ENCODE measurements at regions not wholly inside any gene's neighbourhood (a gene's known extent, or its start where the extent isn't known, plus 50 kb on each side); places are given as distances from the start of the nearest gene placed in this dataset.
"Not testable (repeated sequence)": the region's sequence is repeated elsewhere in the genome, so short reads cannot be mapped to it uniquely, and the experiment has no call there.

DNA sequence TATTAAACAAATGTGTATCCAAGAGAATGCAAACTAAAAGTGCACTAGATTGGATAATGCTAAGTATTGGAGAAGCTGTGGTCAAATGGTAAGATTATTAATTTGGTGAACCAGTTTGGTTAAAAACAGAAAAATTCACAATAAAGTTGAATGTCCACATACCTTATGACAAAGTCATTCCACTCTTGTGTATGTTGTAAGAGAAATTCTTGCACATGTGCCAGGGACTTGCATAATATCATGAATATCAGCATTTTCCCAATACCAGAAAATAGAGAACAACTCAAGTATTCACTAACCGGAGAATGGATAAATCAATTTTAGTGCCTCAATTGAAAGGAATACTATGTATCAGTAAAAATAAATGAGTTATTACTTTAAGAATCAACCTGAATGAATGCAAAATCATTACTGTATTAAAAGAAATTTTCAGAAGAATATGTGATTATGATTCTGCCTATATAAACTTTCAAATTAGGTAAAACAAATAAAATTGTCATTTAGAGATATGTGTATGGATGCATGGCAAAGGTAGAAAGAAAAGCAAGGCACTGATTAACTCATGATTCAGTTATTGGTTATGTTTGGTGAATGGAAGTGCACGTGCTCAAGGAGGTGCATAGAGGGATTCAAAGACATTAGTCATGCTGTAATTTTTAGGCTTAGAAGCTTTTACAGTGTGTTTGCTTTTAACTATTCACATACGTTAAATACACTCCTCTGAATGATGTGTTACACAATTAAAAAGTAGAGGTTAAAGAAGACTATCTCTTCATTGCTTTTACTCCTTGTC lies 217.4 kb upstream of the KCNK2 start:
- no peak for DNase-seq

DNA sequence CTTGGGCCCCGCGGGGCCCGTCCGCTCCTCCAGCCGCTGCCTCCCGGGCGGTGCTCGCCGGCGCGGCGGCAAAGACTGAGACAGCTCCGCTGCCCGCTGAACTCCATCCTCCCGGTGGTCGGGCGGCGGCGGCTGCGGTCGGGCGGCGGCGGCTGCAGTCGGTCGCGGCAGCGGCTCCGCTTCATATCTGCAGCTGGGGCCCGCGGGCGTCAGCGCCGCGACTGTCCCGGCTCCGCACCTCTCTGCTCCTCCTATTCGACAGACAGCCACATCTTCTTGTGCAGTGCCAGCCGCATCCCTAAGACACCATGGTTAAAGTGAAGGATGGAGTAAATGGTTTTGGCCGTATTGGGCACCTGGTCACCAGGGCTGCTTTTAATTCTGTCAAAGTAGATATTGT lies 212.1 kb upstream of the KCNK2 start:
- DNase-seq, result not testable (repeated sequence)

DNA sequence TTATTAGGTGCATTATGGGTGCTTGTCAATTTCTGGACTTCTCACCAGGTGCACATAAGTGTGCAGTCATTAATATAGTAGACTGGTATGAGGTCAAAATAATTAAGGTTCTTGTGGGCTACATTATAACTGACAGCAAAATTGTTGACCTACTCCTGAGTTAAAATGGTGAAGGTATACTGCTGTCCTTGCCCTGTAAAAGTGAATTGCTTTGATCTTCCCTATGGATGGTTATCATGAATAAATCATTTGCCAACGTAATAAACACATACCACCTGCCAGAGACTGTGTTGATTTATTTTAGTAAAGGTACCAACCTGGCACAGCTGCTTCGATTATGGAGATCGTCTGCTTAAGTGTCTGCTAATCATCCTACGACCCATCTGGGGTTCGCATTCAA lies 201.6 kb upstream of the KCNK2 start:
- no peak for DNase-seq

DNA sequence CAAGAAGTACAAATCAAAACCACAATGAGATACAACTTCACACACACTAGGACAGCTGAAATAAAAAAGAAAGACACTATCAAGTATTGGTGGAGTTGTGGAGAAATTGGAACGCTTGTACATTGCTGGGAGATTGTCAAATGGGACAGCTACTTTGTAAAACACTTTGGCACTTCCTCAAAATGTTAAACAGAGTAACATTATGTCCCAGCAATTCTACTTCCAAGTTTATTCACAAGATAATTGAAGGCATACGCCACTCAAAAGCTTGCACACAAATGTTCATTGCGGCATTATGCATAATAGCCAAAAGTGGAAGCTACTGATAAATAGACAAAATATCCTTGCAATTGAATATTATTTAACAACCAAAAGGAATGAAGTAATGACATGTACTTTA lies 199.9 kb upstream of the KCNK2 start:
- no peak for DNase-seq

DNA sequence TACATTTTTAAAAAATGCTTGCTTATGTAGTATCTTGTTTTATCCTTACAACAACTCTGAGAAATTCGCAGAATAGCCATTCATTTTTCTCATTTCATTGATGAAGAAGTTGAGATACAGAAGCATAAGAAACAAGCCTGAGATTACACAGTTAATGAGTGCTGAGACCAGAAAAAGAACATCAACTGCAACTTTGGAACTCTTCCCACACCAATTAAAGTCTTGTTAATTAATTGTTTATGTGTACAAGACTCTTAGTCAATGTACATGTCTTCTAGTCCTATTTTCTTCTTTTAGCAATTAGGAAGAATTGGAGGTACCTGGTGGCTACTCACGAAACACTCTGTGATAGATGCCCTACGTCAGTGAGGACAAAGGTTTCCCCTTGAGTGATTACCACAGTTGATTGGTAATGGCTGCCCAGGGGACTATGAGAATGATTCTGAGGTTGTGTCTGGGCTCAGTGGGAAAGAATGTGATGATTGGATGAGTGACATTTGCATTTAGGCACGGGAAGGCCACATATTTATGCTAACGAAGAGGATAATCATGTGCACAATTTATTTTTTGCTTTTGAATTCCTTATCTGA lies 187.4 kb upstream of the KCNK2 start:
- DNase-seq, result no peak

DNA sequence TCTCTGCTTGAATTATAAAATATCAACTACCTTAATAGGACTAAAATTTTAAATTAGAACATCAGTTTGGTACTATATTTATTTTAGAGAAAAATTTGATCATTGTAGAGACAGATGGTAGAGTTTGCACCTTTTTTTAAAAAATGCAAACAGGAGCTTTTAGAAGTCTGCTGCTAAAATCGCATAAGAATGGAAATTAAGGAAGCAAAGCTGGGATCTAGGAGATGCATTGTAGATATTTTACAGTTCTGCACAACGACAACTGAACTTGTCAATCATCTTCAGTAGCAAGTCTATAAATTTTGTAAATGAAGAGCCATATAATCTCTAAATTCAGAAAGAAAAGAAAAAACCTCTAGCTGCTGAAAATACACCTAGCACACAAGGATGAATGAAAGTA lies 185.6 kb upstream of the KCNK2 start:
- no peak for DNase-seq

DNA sequence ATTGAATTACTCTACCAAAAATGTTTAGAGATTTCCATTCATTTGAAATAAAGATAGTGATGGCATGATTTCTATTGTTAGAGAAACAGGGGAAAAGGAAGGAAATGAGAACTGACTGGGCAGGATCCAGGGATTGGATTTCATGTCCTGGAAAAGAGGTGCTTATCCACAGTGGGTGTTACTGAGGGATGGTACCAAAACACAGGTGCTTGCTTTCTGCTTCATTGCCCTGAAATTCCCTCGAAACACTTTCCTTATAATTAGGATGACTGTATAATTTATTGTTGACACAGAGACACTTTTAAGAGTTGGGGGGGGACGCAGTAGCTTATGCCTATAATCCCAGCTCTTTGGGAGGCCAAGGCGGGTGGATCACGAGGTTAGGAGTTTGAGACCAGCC lies 185.0 kb upstream of the KCNK2 start:
- no peak for DNase-seq

DNA sequence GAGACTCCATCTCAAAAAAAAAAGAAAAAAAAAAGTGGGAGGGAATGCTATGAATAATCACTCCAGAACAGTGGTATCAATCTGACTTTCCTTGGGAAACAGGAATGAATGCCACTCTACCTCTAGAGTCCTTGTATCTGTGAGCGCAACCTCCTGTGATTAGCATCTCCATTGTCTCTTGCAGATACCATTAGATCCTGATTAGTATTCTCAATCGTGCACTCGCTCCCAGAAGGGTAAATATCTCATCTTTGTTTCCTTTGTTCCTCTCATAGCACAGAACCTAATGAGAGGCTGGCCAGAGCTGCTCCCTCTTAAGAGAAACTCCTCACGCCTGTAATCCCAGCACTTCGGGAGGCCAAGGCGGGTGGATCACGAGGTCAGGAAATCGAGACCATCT lies 184.4 kb upstream of the KCNK2 start:
- no peak for DNase-seq

DNA sequence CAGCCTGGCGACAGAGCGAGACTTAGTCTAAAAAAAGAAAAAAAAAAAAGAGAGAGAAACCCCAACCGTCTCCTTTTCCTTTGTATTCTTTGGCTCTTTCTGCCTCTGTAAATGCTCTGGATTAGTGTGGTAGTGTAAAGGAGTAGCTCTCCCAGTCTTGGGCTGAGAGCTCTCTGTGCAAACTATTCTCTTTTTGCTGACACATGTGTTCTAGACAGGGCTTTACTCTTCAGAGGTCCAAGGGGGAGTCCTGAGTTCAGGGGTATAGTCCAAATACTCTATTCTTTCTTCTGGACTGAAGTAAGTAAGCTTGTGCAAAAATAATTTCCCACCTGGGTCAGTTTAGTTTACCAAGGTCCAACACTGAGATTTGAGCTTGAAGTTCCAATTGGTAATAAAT lies 183.8 kb upstream of the KCNK2 start:
- DNase-seq, result no peak

DNA sequence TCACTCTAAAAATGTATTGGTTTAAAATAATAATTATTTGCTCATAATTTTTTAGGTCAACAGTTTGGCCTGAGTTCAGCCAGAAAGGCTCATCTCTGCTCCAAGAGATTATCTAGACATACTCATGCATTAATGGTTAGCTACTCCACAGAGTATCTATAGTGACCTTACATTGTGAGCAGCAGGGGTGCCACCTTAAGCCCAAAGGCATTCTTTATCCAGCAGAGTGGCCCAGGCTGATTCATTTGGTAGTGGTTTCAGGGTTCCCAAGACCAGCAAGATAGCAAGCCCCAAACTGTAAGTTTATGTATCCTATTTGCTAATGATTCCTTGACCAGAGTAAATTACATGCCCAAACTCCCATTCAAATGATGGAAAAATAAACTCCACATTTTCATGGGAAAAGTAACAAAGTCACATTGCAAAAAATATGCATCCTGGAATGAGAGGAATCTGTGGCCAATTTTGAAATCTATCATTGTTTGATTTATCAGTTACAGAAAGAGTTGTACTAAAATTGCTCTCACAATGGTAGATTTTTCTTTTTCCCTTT lies 182.6 kb upstream of the KCNK2 start:
- no peak for DNase-seq

DNA sequence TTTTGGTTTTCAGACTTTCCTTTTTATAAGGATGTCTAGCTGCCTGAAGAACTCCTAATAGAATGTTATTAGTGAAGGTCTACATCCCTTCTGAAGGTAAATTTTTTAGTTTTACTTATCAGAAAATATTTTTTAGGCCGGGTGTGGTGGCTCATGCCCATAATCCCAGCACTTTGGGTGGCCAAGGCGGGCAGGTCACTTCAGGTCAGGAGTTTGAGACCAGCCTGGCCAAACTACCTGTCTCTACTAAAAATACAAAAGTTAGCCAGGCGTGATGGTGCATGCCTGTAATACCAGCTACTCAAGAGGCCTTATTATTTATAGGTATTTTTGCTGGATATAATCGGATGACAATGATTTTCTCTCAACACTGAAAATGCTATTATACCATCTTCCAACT lies 181.9 kb upstream of the KCNK2 start:
- no peak for DNase-seq

DNA sequence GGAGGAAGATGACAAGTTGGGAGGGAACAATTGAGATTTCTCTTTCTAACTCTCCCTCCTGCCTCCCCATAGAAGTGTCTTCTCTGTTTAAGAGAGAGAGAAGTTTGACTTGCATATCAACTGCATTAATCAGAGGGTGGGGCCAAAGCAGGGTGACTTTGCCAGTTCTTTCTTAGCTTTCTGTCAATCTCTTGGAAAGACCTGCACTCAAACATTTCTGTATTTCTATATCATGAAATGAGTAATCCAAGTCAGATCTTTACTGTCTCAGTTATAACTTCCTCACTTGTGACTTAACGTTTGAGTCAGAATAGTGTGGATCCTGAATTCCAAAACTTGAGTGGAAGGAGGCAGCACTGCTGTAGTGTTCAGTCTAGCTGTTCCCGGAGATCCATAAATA lies 180.8 kb upstream of the KCNK2 start:
- no peak for DNase-seq

DNA sequence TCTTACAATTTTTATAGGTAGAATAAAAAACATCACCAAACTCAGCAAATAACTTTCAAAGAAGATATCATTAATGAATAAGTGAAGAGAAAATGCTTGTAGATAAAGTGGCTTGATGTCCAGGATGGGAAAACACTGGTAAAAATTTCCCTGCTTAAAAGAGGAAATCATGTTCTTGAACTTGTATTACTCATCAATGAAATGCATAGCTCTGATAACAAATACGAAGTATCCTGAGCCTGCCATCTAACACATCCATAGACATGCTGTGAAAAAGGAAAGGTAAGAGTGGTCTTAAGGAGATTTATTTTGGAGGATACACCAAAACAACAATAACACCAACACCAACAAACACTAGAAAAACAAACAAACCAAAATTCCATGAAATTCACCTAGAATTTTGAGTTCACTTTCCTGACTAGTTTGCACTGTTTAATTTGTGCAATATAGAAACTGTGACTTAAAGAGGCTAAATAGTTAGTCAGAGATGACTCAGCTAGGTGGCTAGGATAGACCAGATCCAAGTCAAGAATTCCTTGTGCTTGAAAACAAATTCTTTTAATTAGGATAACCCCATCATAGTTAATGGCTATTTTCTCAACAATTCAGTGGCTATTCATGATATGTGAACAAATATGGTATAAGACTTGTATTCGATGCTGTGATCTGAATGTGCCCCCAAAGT lies 179.8 kb upstream of the KCNK2 start:
- DNase-seq, result no peak

DNA sequence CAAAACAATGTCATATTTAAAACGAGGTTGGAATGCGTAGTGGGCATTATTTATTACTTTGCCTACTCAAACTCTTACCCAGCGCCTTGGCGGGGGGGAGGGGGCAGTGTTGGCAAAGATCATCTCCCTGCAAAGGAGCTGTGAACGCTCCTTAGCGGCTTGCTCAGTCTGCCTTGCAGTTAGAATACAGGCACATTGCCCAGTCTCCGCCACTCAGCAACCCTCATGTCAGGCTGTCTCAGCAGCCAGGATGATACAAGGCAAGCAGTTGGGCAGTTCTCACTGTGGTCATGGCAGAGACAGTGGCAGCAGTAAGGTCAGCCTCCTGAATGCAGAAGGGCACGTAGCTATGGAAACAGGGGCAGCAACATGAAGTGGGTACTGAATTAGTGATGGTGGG lies 170.4 kb upstream of the KCNK2 start:
- no peak for DNase-seq

DNA sequence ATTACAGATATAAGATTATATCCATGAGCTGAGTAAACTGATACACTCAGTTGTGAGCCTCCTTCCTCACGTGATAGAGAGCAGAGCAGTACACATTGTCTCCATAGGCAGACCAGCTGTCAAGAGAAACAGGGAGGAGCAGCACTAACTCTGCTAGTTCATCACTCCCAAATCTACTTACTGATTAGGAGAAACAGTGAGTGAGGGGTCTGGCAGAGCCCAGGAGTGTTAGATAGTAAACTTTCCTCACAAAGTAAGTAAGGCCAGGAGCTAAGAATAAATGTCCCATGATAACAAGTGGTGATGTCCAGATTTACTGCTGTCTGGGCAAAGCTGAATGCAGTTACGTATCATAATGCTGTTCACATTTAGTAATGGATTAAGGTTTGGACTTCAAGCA lies 168.6 kb upstream of the KCNK2 start:
- no peak for DNase-seq

DNA sequence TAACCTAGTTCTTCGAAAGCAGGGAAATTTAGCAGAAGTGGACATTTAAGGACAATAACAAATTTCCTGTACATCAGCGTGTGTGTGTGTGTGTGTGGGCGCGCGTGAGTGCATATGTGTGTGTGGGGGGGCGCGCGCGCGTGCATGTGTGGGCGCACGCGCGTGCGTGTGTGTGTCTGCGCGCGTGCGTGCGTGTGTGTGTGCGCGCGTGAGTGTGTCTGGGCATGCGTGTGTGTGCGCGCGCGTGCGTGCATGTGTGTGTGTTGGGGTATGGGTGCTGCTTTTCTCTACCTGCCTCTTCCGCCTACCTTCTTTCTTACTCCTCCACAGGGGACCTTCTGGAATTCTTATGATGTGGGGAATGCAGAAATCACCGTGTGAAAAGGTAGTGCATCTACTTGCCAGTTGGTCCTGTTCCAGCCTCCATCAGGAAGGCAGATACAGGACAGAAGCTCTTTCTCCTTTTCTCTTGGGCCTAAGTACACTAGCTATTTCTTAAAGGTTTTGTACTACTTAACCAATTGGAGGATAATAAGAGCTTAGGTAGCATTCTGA lies 165.4 kb upstream of the KCNK2 start:
- no peak for DNase-seq

DNA sequence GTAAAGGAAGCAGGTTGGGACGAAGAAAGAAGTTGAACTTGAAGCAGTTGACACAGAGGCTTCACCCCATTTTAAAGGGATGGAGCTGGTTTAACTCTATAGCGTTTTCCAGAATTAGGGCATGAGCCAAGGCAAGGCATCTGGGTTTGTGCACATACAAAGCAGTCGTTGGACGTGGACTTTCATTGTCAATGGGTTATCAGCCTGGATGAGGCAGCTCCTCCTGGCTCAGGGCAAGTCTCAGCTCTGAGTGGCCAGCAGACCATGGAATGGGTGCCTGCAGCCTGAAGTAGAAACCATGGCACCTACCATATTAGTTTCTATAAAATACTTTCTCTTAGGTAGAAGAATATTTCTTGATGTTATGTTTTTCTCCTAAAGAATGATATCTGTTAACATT lies 163.8 kb upstream of the KCNK2 start:
- DNase-seq, result no peak

DNA sequence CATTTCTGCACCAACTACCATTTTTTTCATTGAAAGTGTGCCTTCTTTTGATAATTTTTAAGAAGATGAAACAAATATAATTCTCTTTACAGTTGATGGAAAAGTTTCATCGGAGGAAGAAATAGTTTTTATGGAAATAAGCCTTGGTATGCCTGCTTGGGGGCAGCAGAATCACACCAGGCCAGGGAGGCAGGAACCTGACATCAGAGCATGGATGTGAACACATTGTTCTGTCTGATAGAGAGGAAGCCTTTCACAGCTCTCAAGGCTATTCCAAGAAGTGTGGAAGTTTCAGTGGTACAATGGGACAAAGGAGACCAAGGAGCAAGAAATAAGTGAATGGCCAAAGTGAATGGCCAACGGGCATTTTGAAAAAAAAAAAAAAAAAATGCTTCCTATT lies 162.2 kb upstream of the KCNK2 start:
- DNase-seq, result no peak

DNA sequence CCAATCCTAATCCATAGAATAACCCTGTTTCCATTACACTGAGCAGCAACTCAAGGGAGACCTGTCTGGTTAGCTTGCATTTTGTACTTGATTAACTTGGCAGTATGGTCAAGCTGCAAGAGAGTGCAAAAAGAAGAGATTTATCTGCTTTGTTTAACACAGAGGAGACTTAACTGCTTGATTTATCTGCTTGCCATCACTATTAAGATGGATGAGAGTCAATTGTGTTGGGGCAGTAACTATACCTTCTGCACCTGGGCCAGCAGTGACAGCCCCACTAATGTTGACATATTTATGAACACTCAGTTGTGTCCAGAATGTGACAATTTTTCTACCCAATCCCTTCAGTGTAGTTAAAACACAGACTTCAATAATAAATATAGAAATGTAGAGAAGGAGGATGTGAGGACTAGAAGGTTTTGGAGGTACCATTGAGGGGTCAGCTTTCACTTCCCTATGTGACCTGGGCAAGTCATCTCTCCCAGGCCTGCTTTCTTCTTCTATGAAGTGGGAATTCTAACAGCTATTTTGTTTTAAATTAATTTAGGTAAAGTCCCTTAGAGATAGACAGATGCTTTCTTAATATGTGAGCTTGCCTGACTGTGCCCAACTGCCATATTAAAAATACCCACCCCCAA lies 159.1 kb upstream of the KCNK2 start:
- no peak for DNase-seq

DNA sequence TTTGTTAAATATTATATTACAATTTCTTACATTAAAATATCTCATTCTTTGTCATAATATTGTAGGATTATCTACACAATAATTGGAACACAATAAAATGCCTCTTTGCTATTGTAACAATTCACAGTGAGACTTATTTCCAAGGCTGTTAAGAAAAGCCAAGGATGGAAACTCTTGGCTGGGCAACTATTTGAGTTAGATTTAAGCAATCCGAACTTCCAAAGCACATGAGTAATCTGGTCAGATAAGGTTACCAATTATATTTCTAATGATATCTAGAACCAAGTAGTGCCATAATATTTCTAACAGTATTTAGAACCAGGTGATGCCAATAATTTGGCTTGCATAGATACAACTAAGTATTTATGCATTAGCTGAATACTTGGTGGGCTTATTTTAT lies 154.7 kb upstream of the KCNK2 start:
- DNase-seq, result no peak

DNA sequence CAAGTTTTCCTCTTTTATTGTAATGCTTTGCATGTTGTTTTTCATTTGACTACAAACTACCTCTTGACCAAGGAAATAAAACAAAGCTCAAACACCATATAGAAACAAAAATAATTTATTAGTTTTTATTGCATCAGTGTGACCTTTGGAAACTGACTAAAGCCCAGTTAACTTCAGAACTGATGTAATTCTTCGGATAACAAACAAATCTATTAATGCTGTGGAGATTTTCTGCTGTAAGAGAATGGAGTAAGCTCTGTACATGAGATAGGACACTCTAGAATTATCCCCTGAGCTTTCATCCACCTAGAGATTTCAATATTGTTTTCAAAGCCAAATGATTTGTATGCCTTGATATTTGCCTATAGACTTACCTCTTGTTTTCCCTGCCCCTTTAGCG lies 154.0 kb upstream of the KCNK2 start:
- no peak for DNase-seq

DNA sequence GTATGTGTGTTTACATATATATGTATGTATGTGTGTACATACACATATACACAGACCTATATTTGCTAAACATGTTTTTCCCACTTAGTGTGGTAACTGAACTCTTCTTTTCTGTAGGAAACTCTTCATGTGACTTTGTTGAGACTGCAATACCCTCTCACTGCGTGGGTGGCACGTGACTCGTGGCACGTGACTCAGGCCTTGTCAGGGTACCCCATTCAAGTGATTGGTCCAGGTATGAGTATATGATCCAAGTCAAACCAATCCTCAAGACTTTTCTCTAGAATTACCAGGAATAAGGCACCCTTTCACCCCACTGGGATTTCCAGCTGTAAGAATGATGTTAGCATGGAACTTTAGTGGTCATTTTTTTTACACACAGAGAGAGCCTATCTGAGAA lies 149.2 kb upstream of the KCNK2 start:
- DNase-seq, result no peak

DNA sequence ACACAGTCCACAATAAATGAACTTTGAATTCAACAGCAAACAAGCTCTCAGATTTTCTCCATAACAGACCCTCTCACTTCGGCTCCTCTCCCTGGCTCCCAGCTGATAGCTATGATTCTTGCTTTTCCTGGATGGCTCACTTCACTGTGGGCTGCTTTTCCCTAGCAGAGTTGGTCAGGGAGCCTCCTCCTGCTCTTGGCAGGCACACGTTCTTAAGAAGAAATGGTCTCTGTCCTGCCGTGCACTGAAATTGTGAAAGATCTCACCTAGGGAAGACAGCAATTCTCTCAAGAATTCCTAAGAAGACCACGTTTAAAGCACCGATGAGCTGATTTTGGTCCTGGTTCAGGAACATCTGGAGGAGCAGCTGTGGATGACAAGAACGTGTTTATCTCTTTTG lies 148.5 kb upstream of the KCNK2 start:
- no peak for DNase-seq

Measured in inflammatory macrophage (primary cell).